HepG2 (cell line): ENCODE measurements at regions not wholly inside any gene's neighbourhood (a gene's known extent, or its start where the extent isn't known, plus 50 kb on each side); places are given as distances from the start of the nearest gene placed in this dataset.

Experiments
- ATAC-seq: fragments of 200-7000 bp; cut with Tn5 transposase; 3 replicates; pipeline ENCODE4 v1.9.1; 2020; ENCODE audit warnings: mild to moderate bottlenecking, moderate library complexity
- BruUV-seq: library from RNA; stranded (reverse); fragments of 400-500 nt; replicated peaks from 2 replicates; lab custom pipeline; 2021; lab: Mats Ljungman, UMichigan
- CTCF ChIA-PET: fragments of 300-600 bp; formaldehyde crosslinking; extraction: SDS; loops from one replicate; lab custom pipeline; 2021; ENCODE audit warnings: low total read pairs, inconsistent platforms, low intra/inter-chr PET ratio; lab: Yijun Ruan, JAX
- POLR2A ChIA-PET: fragments of 350-600 bp; sonication (Branson Sonifier 250); formaldehyde crosslinking; loops from one replicate; lab custom pipeline; 2020; ENCODE audit warnings: antibody characterized with exemption, inconsistent platforms; lab: Yijun Ruan, JAX
- DNase-seq: peaks from one replicate; pipeline ENCODE4 v3.0.0-alpha.2; 2015; ENCODE audit warnings: low spot score
- FAIRE-seq: peaks from 3 replicates; lab custom pipeline; 2011; peaks lifted over from hg19 to GRCh38; lab: Jason Lieb, UNC
- H2AFZ ChIP-seq: one replicate; pipeline ENCODE4 v1.6.1; 2011; ENCODE audit warnings: low read length, inconsistent platforms
- H3K27ac ChIP-seq: fragments of 300-600 bp; 3 replicates; pipeline ENCODE4 v1.8.0; 2011; ENCODE audit warnings: mixed run types, mild to moderate bottlenecking, mixed read lengths, low read length, inconsistent platforms; ENCODE audit not compliant: insufficient read depth; ENCODE audit errors: extremely low read length
- H3K27me3 ChIP-seq, 2 experiments: fragments of 200-600 bp in 1 of 2; 2 replicates in 1 of 2; 3 replicates in 1 of 2; pipeline versions ENCODE4 v1.6.0 to v1.8.0; 2011; ENCODE audit warnings: low read length in 2 of 2, mild to moderate bottlenecking in 2 of 2, moderate library complexity in 2 of 2, inconsistent platforms in 1 of 2; ENCODE audit not compliant: insufficient read depth in 2 of 2, control insufficient read depth in 1 of 2
- H3K36me3 ChIP-seq, 2 experiments: fragments of 200-600 bp in 1 of 2; replicated peaks in 1 of 2; 2 replicates in 1 of 2; 3 replicates in 1 of 2; pipeline versions ENCODE4 v1.5.1 to v1.8.0; 2011; ENCODE audit warnings: low read length in 2 of 2, inconsistent platforms in 1 of 2; ENCODE audit not compliant: insufficient read depth in 2 of 2, control insufficient read depth in 1 of 2
- H3K4me1 ChIP-seq: 2 replicates; pipeline ENCODE4 v1.5.1; 2012; ENCODE audit warnings: low read length, inconsistent platforms; ENCODE audit not compliant: insufficient read depth
- H3K4me2 ChIP-seq: 2 replicates; pipeline ENCODE4 v1.6.0; 2011; ENCODE audit warnings: low read depth, low read length, inconsistent platforms
- H3K4me3 ChIP-seq, 3 experiments: fragments of 200-600 bp in 1 of 3; sonication (generic), shearing (Covaris generic) in 1 of 3; replicated peaks in 1 of 3; 2 replicates each; pipeline ENCODE4 v1.5.1; 2011 to 2016; ENCODE audit warnings: low read length in 3 of 3, inconsistent platforms in 2 of 3, low read depth in 2 of 3, mild to moderate bottlenecking in 2 of 3, control low read depth in 1 of 3, mixed read lengths in 1 of 3; ENCODE audit not compliant: insufficient read depth in 1 of 3
- H3K79me2 ChIP-seq: one replicate; pipeline ENCODE4 v1.6.1; 2011; ENCODE audit warnings: low read length, inconsistent platforms; ENCODE audit not compliant: insufficient read depth
- H3K9ac ChIP-seq: 2 replicates; pipeline ENCODE4 v1.6.0; 2011; ENCODE audit warnings: mild to moderate bottlenecking, low read depth, low read length, inconsistent platforms; ENCODE audit not compliant: insufficient read depth
- H3K9me3 ChIP-seq: 2 replicates; pipeline ENCODE4 v1.5.1; 2012; ENCODE audit warnings: mild to moderate bottlenecking, low read length
- H4K20me1 ChIP-seq: 2 replicates; pipeline ENCODE4 v1.6.0; 2011; ENCODE audit warnings: inconsistent platforms, mild to moderate bottlenecking, low read length, moderate library complexity; ENCODE audit not compliant: insufficient read depth
- CEBPZ ChIP-seq: IDR thresholded peaks from 2 replicates; pipeline ENCODE4 v1.6.1; 2012; ENCODE audit warnings: low read length, improper control_type of control experiment
- ELK4 ChIP-seq: sonication (generic); formaldehyde crosslinking; IDR thresholded peaks from 2 replicates; pipeline ENCODE4 v1.9.0; 2021; ENCODE audit warnings: missing genetic modification reagents, borderline replicate concordance
- GPN1 ChIP-seq: sonication (generic); formaldehyde crosslinking; IDR thresholded peaks from 2 replicates; pipeline ENCODE4 v1.5.1; 2020; ENCODE audit warnings: missing genetic modification reagents, borderline replicate concordance
- HMGA1 ChIP-seq: sonication (generic); formaldehyde crosslinking; conservative IDR thresholded peaks from 2 replicates; pipeline ENCODE4 v1.4.0; 2020; ENCODE audit warnings: missing genetic modification reagents
- NFE2L2 ChIP-seq: fragments of 150-350 bp; IDR thresholded peaks from 2 replicates; pipeline ENCODE4 v1.6.1; 2014; ENCODE audit warnings: low read length
- NONO ChIP-seq, 2 experiments: fragments of 450-650 bp in 1 of 2; sonication (generic) in 1 of 2; formaldehyde crosslinking in 1 of 2; IDR thresholded peaks in 1 of 2; conservative IDR thresholded peaks in 1 of 2; 2 replicates each; pipeline versions ENCODE4 v1.6.1 to v1.8.0; 2017 to 2022; ENCODE audit warnings: mild to moderate bottlenecking in 1 of 2, missing genetic modification reagents in 1 of 2, moderate library complexity in 1 of 2
- PLRG1 ChIP-seq: fragments of 450-650 bp; conservative IDR thresholded peaks from 2 replicates; pipeline ENCODE4 v1.6.1; 2016
- PRDM10 ChIP-seq: sonication (generic); formaldehyde crosslinking; IDR thresholded peaks from 2 replicates; pipeline ENCODE4 v1.4.0; 2020; ENCODE audit warnings: low read depth, missing genetic modification reagents
- SRY ChIP-seq: sonication (generic); formaldehyde crosslinking; IDR thresholded peaks from 2 replicates; pipeline ENCODE4 v1.8.0; 2022; ENCODE audit warnings: mild to moderate bottlenecking, missing genetic modification reagents
- ZBTB20 ChIP-seq: sonication (generic); formaldehyde crosslinking; IDR thresholded peaks from 2 replicates; pipeline ENCODE4 v1.8.1; 2023; ENCODE audit warnings: missing genetic modification reagents, low read depth, mild to moderate bottlenecking, borderline replicate concordance
- ZNF136 ChIP-seq: sonication (generic); formaldehyde crosslinking; IDR thresholded peaks from 2 replicates; pipeline ENCODE4 v1.8.1; 2022; ENCODE audit warnings: low read depth, mild to moderate bottlenecking, moderate library complexity, missing genetic modification reagents
- WGBS: methylation state at CpG from one replicate; pipeline ENCODE4 v1.1.6; 2017; ENCODE audit warnings: low lambda C conversion rate; 5-methylcytosine and 5-hydroxymethylcytosine counted together
- in situ Hi-C: cut with HindIII; loops from 2 replicates; pipeline ENCODE4 v1.10.0; 2017; ENCODE audit warnings: low pct_unique_long_range_greater_than_20kb; ENCODE audit not compliant: extremely low pct_ligation_motif_present
- intact Hi-C: fragments of 100-400 bp; cut with micrococcal nuclease; formaldehyde crosslinking; loops from one replicate; pipeline ENCODE4 v1.10.0; 2022; ENCODE audit not compliant: unreplicated experiment

- Histone ChIP-seq H3K79me2 (no peaks in the 10 kb centered on the region), H3K4me3 (no peak overlapping the region), H3K9me3 (peaks cover 16% of the 10 kb centered on the region), H3K36me3 (no peaks in the 10 kb centered on the region), H3K27me3 (no peaks in the 10 kb centered on the region), H4K20me1 (no peaks in the 10 kb centered on the region), H3K9ac (no peak overlapping the region), H3K4me2 (no peak overlapping the region)
- in situ Hi-C loops (no loop called here), intact Hi-C loops (no loop called here)
- DNase-seq (no peak), ATAC-seq (no peak)
- CTCF ChIA-PET = no interaction called here
- POLR2A ChIA-PET = no interaction called here
- 0% methylated on average over 2 of the region's 2 CpGs for WGBS
- no peak for TF ChIP-seq ZBTB20 (CRISPR knock-in tag)
- 0 out of 2 replicates have a peak, but pooled peaks have one; percentile 35 for TF ChIP-seq ZNF136
- no peak for TF ChIP-seq SRY
- TF ChIP-seq, all 625 proteins: peak for 1
- H2AFZ ChIP-seq = no peak overlapping the region
- no peak for FAIRE-seq
- no peak overlapping the region for H3K27ac ChIP-seq
- no TSS peak for BruUV-seq
- no peaks in the 10 kb centered on the region for H3K4me1 ChIP-seq
Measured at GRCh38 chr6:81439417-81439816, 313.1 kb downstream of the TENT5A start.

- in situ Hi-C loops (no loop called here), intact Hi-C loops (no loop called here)
- BruUV-seq = no TSS peak
- ChIA-PET CTCF (no interaction called here), POLR2A (no interaction called here)
- Histone ChIP-seq H3K4me2 (no peak overlapping the region), H2AFZ (no peak overlapping the region), H3K79me2 (no peaks in the 10 kb centered on the region), H3K27me3 (no peaks in the 10 kb centered on the region), H4K20me1 (no peaks in the 10 kb centered on the region), H3K4me1 (no peaks in the 10 kb centered on the region), H3K36me3 (no peaks in the 10 kb centered on the region), H3K9me3 (peaks cover 16% of the 10 kb centered on the region), H3K4me3 (no peak overlapping the region), H3K27ac (no peak overlapping the region), H3K9ac (no peak overlapping the region)
- no peak for DNase-seq
- 0% methylated on average over 1 of the region's 1 CpG for WGBS
- no peak for ATAC-seq
- no peak for FAIRE-seq
- no peak for TF ChIP-seq NONO (IDR thresholded peaks at IDR 0.05)
- no peak for TF ChIP-seq NONO (CRISPR knock-in tag; conservative IDR thresholded peaks at IDR 0.05)
- no peak for TF ChIP-seq NFE2L2
- no peak for TF ChIP-seq ELK4 (CRISPR knock-in tag)
- TF ChIP-seq PLRG1 = no peak
- no peak for TF ChIP-seq PRDM10 (CRISPR knock-in tag)
- no peak for TF ChIP-seq GPN1 (CRISPR knock-in tag)
- no peak for TF ChIP-seq CEBPZ
- TF ChIP-seq HMGA1 = no peak
Measured at GRCh38 chr6:81436990-81437389, 315.5 kb downstream of the TENT5A start.
